ENCODE measurements at regions not wholly inside any gene's neighbourhood (a gene's known extent, or its start where the extent isn't known, plus 50 kb on each side); places are given as distances from the start of the nearest gene placed in this dataset.

- H3K4me3 ChIP-seq (ENCODE audit: low read length in 3 of 3): no peak overlapping the region
- no peak for FAIRE-seq
- no peaks in the 10 kb centered on the region for H3K4me1 ChIP-seq (ENCODE audit: control insufficient read depth in 2 of 3, insufficient read depth in 2 of 3, low read depth in 1 of 3, low read length in 3 of 3)
- no peak for DNase-seq
- H3K27me3 ChIP-seq (ENCODE audit: control insufficient read depth, insufficient read depth, low read length): no peaks in the 10 kb centered on the region
- no peak overlapping the region for H3K27ac ChIP-seq (ENCODE audit: low read depth in 2 of 2, low read length in 2 of 2)
- no peak overlapping the region for H3K9ac ChIP-seq (ENCODE audit: low read length in 3 of 3)
- intact Hi-C loops (cut with DNase I): no loop called here
- no peaks in the 10 kb centered on the region for H3K36me3 ChIP-seq (ENCODE audit: control insufficient read depth in 2 of 3, insufficient read depth in 3 of 3, low read length in 3 of 3)
- no peaks in the 10 kb centered on the region for H3K9me3 ChIP-seq (ENCODE audit: control insufficient read depth in 2 of 3, insufficient read depth in 1 of 3, low read length in 3 of 3)
- TF ChIP-seq CTCF (IDR thresholded peaks at IDR 0.05; ENCODE audit: borderline replicate concordance, extremely low read depth, insufficient read depth): no peak
Measured at GRCh38 chr7:70975754-70976153, 156.2 kb upstream of the GALNT17 start.

DNA sequence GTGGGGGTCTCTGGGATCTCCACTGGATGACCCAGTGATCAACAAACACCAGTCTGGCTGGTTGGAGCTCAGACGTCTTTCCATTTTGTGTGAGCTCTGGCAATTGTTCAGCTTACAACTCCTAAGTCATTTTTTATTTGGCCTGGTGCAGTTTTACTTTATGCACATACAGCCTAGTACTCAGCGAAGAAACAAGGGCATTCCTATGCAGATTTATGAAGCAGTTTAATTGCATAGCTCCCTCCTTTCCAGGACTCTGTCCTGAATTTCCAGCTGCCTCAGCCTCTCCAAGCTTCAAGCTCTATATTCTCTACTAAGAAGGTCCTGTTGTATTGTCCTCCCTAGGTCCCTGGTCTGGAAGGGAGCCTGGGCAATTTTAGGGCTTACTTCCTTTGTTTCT lies 145.6 kb upstream of the GALNT17 start:
- Histone ChIP-seq H3K4me3 (ENCODE audit: low read length in 3 of 3) (no peak overlapping the region), H3K27ac (ENCODE audit: low read depth in 2 of 2, low read length in 2 of 2) (no peak overlapping the region), H3K9ac (ENCODE audit: low read length in 3 of 3) (no peak overlapping the region), H3K4me1 (ENCODE audit: control insufficient read depth in 2 of 3, insufficient read depth in 2 of 3, low read depth in 1 of 3, low read length in 3 of 3) (no peaks in the 10 kb centered on the region), H3K27me3 (ENCODE audit: control insufficient read depth, insufficient read depth, low read length) (no peaks in the 10 kb centered on the region), H3K9me3 (ENCODE audit: control insufficient read depth in 2 of 3, insufficient read depth in 1 of 3, low read length in 3 of 3) (no peaks in the 10 kb centered on the region), H3K36me3 (ENCODE audit: control insufficient read depth in 2 of 3, insufficient read depth in 3 of 3, low read length in 3 of 3) (no peaks in the 10 kb centered on the region)
- intact Hi-C loops (cut with DNase I): no loop called here
- FAIRE-seq (no peak), DNase-seq (peak in 2 of 5 donors; percentile 24 to 50)
- no peak for TF ChIP-seq CTCF (IDR thresholded peaks at IDR 0.05; ENCODE audit: borderline replicate concordance, extremely low read depth, insufficient read depth)

DNA sequence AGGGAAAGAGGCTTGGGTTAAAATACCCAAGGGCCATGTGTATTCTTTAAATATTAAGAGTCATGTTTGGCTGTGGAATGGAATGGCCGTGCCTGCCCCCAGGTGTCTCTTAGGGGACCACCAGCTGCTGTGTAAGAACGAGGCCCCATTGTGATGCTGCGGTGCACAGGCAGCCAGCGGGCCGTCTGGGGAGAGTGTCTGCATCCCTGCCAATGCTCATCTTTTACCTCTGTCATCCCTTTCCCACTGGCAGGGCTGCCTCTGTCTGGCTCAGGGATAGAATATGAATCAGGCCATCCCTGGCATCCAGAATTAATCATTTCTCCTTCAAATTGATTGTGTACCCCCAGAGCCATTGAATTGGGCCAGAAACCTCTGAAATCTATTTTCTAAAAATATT lies 137.8 kb upstream of the GALNT17 start:
- Histone ChIP-seq H3K9me3 (ENCODE audit: control insufficient read depth in 2 of 3, insufficient read depth in 1 of 3, low read length in 3 of 3) (no peaks in the 10 kb centered on the region), H3K4me3 (ENCODE audit: low read length in 3 of 3) (no peak overlapping the region), H3K27me3 (ENCODE audit: control insufficient read depth, insufficient read depth, low read length) (no peaks in the 10 kb centered on the region), H3K36me3 (ENCODE audit: control insufficient read depth in 2 of 3, insufficient read depth in 3 of 3, low read length in 3 of 3) (no peaks in the 10 kb centered on the region), H3K27ac (ENCODE audit: low read depth in 2 of 2, low read length in 2 of 2) (no peak overlapping the region), H3K4me1 (ENCODE audit: control insufficient read depth in 2 of 3, insufficient read depth in 2 of 3, low read depth in 1 of 3, low read length in 3 of 3) (no peaks in the 10 kb centered on the region), H3K9ac (ENCODE audit: low read length in 3 of 3) (no peak overlapping the region)
- FAIRE-seq (no peak), DNase-seq (no peak)
- intact Hi-C loops (cut with DNase I): no loop called here
- no peak for TF ChIP-seq CTCF (IDR thresholded peaks at IDR 0.05; ENCODE audit: borderline replicate concordance, extremely low read depth, insufficient read depth)

GRCh38 chr7:70997261-70997660 lies 134.7 kb upstream of the GALNT17 start:
- H3K27ac ChIP-seq (ENCODE audit: low read depth in 2 of 2, low read length in 2 of 2): no peak overlapping the region
- FAIRE-seq (no peak), DNase-seq (peak in 1 of 5 donors; percentile 39)
- H3K4me3 ChIP-seq (ENCODE audit: low read length in 3 of 3): no peak overlapping the region
- H3K36me3 ChIP-seq (ENCODE audit: control insufficient read depth in 2 of 3, insufficient read depth in 3 of 3, low read length in 3 of 3): no peaks in the 10 kb centered on the region
- H3K9me3 ChIP-seq (ENCODE audit: control insufficient read depth in 2 of 3, insufficient read depth in 1 of 3, low read length in 3 of 3): no peaks in the 10 kb centered on the region
- no peak for TF ChIP-seq CTCF (IDR thresholded peaks at IDR 0.05; ENCODE audit: borderline replicate concordance, extremely low read depth, insufficient read depth)
- no peak overlapping the region for H3K9ac ChIP-seq (ENCODE audit: low read length in 3 of 3)
- no peaks in the 10 kb centered on the region for H3K27me3 ChIP-seq (ENCODE audit: control insufficient read depth, insufficient read depth, low read length)
- H3K4me1 ChIP-seq (ENCODE audit: control insufficient read depth in 2 of 3, insufficient read depth in 2 of 3, low read depth in 1 of 3, low read length in 3 of 3): no peaks in the 10 kb centered on the region
- intact Hi-C loops (cut with DNase I): no loop called here
